Bronchial epithelial cell (primary cell): ENCODE measurements at regions not wholly inside any gene's neighbourhood (a gene's known extent, or its start where the extent isn't known, plus 50 kb on each side); places are given as distances from the start of the nearest gene placed in this dataset.

Experiments
- DNase-seq: peaks from one replicate; pipeline ENCODE4 v3.0.0-alpha.2; 2010; ENCODE audit warnings: low read depth
- FAIRE-seq: peaks from 2 replicates; lab custom pipeline; 2011; peaks lifted over from hg19 to GRCh38; lab: Jason Lieb, UNC
- H3K27me3 ChIP-seq: 2 replicates; pipeline ENCODE4 v1.5.1; 2011; ENCODE audit warnings: low read length; ENCODE audit not compliant: control insufficient read depth, insufficient read depth
- H3K36me3 ChIP-seq: 2 replicates; pipeline ENCODE4 v1.5.1; 2011; ENCODE audit warnings: low read length; ENCODE audit not compliant: control insufficient read depth, insufficient read depth
- H3K4me3 ChIP-seq: 2 replicates; pipeline ENCODE4 v1.5.1; 2011; ENCODE audit warnings: mild to moderate bottlenecking, low read depth, low read length, control low read depth
- TF ChIP-seq, protein P1 (sequence below): IDR thresholded peaks from 2 replicates; pipeline ENCODE4 v1.5.1; 2011; ENCODE audit warnings: mild to moderate bottlenecking, moderate library complexity, low read length, control low read depth, inconsistent platforms; ENCODE audit not compliant: insufficient read depth, severe bottlenecking

- Histone ChIP-seq H3K27me3 (no peaks in the 10 kb centered on the region), H3K4me3 (no peak overlapping the region), H3K36me3 (no peaks in the 10 kb centered on the region)
- DNase-seq (no peak), FAIRE-seq (no peak)
- TF ChIP-seq, protein P1, sequence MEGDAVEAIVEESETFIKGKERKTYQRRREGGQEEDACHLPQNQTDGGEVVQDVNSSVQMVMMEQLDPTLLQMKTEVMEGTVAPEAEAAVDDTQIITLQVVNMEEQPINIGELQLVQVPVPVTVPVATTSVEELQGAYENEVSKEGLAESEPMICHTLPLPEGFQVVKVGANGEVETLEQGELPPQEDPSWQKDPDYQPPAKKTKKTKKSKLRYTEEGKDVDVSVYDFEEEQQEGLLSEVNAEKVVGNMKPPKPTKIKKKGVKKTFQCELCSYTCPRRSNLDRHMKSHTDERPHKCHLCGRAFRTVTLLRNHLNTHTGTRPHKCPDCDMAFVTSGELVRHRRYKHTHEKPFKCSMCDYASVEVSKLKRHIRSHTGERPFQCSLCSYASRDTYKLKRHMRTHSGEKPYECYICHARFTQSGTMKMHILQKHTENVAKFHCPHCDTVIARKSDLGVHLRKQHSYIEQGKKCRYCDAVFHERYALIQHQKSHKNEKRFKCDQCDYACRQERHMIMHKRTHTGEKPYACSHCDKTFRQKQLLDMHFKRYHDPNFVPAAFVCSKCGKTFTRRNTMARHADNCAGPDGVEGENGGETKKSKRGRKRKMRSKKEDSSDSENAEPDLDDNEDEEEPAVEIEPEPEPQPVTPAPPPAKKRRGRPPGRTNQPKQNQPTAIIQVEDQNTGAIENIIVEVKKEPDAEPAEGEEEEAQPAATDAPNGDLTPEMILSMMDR, result no peak
These were observed 364.8 kb upstream of the RBFOX1 start for GRCh38 chr16:6967796-6968320.

- H3K4me3 ChIP-seq, result no peak overlapping the region
- no peak for FAIRE-seq
- TF ChIP-seq, protein P1, result no peak
- DNase-seq, result no peak
- H3K27me3 ChIP-seq, result no peaks in the 10 kb centered on the region
- no peaks in the 10 kb centered on the region for H3K36me3 ChIP-seq
These were observed 365.7 kb upstream of the RBFOX1 start for GRCh38 chr16:6966925-6967324.

GRCh38 chr16:6964679-6965078, 368.0 kb upstream of the RBFOX1 start:
- TF ChIP-seq, protein P1, result no peak
- Histone ChIP-seq H3K36me3 (no peaks in the 10 kb centered on the region), H3K27me3 (no peaks in the 10 kb centered on the region), H3K4me3 (no peak overlapping the region)
- DNase-seq, result no peak
- no peak for FAIRE-seq

DNA sequence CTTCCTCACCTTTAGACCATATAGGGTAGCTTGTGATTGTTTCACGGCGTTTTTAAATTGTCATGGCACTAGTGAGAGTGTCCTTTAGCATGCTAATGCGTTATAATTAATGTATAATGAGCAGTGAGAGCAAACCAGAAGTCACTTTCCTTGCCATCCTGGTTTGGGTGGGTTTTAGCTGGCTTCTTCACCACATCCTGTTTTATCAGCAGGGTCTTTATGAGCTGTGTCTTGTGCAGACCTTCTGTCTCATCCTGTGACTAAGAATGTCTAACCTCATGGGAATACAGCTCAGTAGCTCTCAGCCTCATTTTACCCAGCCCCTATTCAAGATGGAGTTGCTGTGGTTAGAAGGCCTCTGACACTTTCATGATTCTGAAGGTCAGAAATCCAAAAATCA, 370.9 kb upstream of the RBFOX1 start:
- FAIRE-seq (no peak), DNase-seq (no peak)
- TF ChIP-seq, protein P1, result no peak
- no peaks in the 10 kb centered on the region for H3K36me3 ChIP-seq
- no peaks in the 10 kb centered on the region for H3K27me3 ChIP-seq
- H3K4me3 ChIP-seq, result no peak overlapping the region

GRCh38 chr16:6958184-6958583, 374.5 kb upstream of the RBFOX1 start:
- no peak for FAIRE-seq
- DNase-seq, result no peak
- no peak overlapping the region for H3K4me3 ChIP-seq
- H3K36me3 ChIP-seq, result no peaks in the 10 kb centered on the region
- TF ChIP-seq, protein P1, result no peak
- H3K27me3 ChIP-seq, result no peaks in the 10 kb centered on the region

DNA sequence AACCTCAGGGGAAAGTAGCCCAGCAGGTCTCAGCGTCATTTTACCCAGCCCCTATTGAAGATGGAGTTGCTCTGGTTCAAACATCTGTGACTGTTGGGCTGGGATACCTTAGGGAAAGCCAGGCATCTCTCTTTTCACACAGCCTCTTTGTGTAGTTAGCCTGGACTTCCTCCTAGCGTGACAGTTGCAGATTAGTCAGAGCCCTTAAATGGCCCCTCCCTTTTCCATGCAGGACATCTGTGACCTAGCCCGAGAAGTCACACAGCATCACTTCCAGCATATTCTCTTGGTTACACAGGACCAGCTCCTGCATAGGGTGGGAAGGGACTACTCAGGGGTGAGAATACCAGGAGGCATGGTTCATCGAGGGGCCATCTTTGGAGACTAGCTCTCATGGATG, 375.0 kb upstream of the RBFOX1 start:
- no peaks in the 10 kb centered on the region for H3K36me3 ChIP-seq
- FAIRE-seq (no peak), DNase-seq (no peak)
- H3K27me3 ChIP-seq, result no peaks in the 10 kb centered on the region
- TF ChIP-seq, protein P1, result no peak
- no peak overlapping the region for H3K4me3 ChIP-seq
